Astrocyte (in vitro differentiated cells and primary cell): ENCODE measurements at regions not wholly inside any gene's neighbourhood (a gene's known extent, or its start where the extent isn't known, plus 50 kb on each side); places are given as distances from the start of the nearest gene placed in this dataset.

Source experiments
- EZH2 ChIP-seq: IDR thresholded peaks from 2 replicates; pipeline ENCODE4 v1.6.1; 2012; ENCODE audit warnings: mild to moderate bottlenecking, low read length, inconsistent platforms; ENCODE audit not compliant: insufficient read depth
- TF ChIP-seq, protein P1 (sequence below): IDR thresholded peaks from 2 replicates; pipeline ENCODE4 v1.5.1; 2011; ENCODE audit warnings: low read depth, mild to moderate bottlenecking, inconsistent platforms, low read length, moderate library complexity; ENCODE audit not compliant: insufficient read depth

DNA sequence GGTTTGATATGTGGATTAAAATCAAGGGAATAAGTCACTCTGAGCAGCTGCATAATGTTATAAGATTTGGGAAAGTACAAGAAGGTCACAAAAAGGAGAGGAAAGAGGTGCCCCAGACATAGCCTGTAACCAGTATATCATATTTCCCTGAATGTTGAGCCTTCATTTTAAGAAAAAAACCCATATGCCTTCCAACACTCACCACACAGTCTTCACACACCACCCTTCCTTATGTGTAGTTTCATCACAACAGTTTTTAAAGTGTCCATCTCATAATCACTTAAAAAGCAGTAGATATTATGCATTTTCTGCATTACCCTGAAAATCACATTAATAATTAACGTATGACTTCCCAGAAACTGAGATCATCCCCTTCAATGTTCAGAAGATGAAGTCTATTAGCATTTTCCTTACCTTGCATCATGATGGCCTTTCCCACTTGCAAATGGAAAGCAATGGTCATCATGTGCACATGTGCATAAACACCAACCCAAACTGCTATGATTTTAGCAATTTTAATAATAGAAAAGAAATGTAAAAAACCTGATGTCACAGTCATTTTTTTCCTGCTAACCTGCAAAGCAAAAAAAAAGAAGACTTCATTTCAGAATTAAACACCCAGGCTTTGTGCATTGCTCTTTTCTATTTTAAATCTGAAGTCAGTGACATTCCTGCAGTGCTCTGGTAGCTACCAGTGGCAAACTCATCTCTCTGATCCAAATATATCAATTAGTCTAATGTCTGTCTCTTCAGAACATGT, 465.0 kb downstream of the SUCLG1 start:
- TF ChIP-seq, protein P1, sequence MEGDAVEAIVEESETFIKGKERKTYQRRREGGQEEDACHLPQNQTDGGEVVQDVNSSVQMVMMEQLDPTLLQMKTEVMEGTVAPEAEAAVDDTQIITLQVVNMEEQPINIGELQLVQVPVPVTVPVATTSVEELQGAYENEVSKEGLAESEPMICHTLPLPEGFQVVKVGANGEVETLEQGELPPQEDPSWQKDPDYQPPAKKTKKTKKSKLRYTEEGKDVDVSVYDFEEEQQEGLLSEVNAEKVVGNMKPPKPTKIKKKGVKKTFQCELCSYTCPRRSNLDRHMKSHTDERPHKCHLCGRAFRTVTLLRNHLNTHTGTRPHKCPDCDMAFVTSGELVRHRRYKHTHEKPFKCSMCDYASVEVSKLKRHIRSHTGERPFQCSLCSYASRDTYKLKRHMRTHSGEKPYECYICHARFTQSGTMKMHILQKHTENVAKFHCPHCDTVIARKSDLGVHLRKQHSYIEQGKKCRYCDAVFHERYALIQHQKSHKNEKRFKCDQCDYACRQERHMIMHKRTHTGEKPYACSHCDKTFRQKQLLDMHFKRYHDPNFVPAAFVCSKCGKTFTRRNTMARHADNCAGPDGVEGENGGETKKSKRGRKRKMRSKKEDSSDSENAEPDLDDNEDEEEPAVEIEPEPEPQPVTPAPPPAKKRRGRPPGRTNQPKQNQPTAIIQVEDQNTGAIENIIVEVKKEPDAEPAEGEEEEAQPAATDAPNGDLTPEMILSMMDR: no peak
- no peak for TF ChIP-seq EZH2
